HG03280 (cell line): ENCODE measurements at regions not wholly inside any gene's neighbourhood (a gene's known extent, or its start where the extent isn't known, plus 50 kb on each side); places are given as distances from the start of the nearest gene placed in this dataset.

Source experiments
- ATAC-seq: cut with Tn5 transposase; IDR thresholded peaks from one replicate; pipeline ENCODE4 v1.9.1; 2021; ENCODE audit warnings: mild to moderate bottlenecking, moderate library complexity; ENCODE audit not compliant: unreplicated experiment

GRCh38 chr10:123480845-123481244 is 185.3 kb upstream of the GPR26 start:
- ATAC-seq: no peak

DNA sequence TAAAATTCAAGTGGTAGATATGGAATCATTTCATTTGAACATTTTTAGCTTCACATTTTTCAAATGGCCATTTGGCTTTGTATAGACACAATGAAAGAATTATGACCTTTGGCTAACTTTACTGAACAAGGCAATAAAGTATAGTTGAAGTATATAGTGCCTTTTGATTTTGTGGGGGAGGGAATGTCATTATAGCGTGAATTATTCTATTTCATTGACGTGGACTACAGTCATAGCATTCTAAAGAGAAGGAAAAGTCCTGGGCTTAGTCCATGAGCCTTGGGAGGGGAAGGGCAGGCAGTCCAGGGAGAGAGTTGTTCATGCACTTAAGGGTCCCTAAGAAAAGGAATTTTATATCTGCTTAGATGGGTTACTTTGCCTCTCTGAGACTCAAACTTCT is 181.4 kb upstream of the GPR26 start:
- no peak for ATAC-seq

DNA sequence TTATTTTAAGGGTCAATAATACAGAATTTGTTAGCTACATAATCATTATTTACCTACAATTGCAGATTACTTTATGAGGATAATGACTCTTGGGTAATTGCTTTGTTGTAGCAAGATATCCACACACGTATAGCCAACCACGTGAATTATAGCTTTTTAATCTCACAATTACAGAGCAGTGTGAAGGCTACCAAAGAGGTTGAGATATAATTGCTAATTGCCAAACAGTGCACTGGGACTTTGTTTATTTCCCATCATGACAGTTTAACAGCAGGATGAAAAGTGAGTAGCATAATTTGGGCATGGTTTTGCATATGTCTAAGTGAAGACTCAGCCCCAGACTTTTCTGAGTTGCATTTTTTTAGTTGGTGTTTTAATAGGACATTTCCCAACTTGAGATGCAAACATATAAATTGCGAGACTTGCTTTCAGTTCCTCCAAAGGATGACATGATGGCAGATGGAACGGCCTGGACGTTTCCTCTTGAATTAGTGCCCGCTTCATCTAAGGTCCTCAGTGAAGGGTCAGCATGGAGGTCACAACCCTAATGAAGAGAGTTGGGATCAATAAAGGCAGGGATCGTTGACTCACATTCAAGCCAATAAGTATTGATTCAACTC is 180.7 kb upstream of the GPR26 start:
- ATAC-seq: no peak

DNA sequence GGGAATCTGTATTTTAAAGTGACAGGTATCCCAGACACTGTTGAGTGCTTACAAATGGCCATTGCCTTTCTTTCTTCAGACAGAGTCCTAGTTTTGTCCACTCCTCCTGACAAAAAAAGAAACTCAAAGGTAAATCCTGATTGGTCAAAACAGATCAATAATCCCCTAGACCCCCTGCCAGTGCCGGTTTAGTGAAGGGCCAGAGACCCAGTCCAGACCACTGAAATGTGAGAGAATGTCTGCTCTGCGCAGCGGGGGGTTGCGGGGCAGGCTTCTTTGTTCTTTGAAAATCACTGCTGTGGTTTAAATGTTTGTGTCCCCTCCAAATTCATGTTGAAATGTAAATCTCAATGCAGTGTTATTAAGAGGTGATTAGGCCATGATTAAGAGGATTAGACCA is 177.7 kb upstream of the GPR26 start:
- ATAC-seq: no peak

GRCh38 chr10:123491364-123491763 is 174.8 kb upstream of the GPR26 start:
- ATAC-seq: no peak

DNA sequence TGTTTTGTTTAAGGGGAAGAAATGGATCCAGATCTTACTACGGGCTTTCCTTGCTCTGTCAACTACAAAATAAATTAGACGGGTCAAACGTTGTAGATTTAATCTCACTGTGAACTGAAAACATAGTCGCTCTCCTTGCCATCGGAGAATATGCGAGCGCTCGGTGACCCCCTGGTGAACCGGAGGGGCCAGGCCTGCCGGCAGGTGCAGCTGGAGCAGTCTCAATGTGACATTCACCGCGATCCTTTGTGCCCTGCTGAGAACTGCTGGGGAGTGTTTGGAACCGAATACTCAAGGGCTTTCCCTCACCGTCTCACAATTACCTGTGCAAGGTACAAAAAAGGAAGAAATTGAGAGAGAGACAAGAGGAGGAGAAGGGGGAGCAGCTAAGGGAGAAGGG is 174.1 kb upstream of the GPR26 start:
- ATAC-seq: no peak

GRCh38 chr10:123494301-123494808 is 171.8 kb upstream of the GPR26 start:
- ATAC-seq: no peak

GRCh38 chr10:123496375-123496774 is 169.8 kb upstream of the GPR26 start:
- no peak for ATAC-seq

DNA sequence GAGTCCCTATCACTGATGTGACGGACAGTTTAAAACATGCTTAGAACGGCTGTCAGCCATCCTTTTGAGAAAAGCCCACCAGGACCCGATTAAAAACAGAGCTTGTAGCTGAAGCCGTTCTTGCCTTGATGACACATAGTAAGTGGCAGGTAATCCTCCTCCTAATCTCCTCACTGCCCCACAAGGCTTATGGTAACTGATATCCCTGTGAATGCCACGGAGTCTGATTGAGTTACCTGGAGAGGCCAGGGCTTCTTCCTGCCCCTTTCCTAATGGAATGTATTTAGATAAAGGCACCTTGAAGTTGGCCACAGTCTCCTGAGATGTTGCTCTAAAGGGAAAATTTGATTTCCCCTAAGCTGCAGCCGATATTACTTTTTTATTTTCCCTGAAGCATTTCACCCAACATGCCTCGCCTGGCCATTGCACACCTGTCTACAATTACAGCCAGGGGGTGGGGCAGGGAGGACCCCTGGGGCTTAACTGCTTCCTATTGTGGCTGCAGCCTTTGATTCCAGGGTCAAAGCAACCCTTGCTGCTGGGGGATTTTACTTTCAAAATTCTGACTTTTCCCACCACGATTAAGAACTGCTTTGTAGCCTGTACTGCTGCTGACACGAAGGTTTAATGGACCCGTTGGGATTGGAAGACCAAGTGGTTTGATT is 169.0 kb upstream of the GPR26 start:
- no peak for ATAC-seq

- no peak for ATAC-seq
Measured at GRCh38 chr10:123500110-123500509, 166.0 kb upstream of the GPR26 start.

DNA sequence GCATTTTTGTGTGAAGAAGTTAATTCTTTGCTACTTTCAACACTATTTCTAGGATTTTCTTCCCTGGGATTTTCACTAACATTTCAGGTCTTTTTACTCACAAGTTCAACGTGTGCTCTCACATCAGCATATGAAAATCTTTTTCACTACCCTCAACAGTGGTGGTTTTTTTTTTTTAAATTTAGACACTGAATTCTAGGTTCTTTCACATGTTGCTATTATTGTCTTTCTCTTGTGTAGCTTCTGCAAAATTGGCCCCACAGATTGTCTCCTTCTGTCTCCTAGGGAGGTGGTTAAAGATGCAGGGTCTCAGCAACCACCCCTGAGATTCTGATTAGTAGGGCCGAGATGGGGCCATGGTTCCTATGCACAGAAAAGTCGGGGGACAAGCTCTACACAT is 165.0 kb upstream of the GPR26 start:
- no peak for ATAC-seq

- ATAC-seq: no peak
Measured at GRCh38 chr10:123502983-123503382, 163.2 kb upstream of the GPR26 start.

DNA sequence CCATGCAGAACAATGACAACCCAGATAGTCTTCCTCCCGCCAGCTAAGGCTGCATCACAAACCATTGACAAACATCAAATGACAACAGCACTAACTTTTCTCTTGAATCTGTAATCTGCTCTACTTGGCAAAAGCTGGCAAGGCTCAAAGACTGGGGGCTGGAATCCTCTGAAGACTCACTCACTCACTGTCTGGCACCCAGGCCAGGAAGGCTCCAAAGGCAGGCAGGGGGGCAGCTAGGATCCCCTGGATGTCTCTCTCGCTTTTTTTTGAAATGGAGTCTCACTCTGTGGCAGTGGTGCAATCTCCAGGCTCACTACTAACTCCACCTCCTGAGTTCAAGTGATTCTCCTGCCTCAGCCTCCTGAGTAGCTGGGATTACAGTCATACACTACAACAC is 159.7 kb upstream of the GPR26 start:
- no peak for ATAC-seq

DNA sequence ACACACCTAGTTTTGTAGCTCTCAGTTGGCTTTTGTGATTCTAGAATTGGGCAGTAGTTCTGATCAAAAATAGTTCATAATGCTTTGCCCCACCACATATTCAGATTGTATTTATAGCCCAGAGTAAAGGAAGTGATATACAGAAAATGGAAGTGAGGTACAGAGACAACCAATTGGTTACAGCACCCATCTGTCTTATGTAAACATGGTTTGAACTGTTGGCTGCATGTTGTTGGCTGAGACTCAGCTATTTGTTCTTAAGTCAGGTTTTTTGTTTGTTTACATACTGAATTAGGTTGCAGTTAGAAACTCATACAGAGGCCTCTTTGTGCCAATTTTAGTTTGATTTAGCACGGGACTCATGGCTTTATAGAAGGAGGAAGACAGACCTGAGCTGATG is 158.9 kb upstream of the GPR26 start:
- no peak for ATAC-seq

DNA sequence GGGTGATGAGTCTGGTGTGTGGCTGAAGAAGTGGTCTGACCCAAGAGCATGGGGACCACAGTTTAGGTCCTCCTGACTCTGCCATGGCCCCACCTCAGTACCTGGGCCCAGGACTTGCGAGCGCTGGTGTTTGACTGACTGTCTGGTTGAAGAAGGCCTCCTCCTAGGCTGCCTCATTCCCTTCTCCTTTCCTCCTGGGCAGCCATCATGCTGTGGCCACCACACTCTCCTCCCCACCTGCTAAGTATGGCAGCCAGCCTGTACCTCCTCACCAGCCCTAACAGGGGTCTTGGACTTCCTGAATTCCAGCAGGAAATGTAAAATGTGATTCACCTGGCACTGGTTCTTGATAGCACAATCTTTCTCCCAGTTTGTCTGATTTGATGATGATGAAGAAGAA is 156.8 kb upstream of the GPR26 start:
- no peak for ATAC-seq

DNA sequence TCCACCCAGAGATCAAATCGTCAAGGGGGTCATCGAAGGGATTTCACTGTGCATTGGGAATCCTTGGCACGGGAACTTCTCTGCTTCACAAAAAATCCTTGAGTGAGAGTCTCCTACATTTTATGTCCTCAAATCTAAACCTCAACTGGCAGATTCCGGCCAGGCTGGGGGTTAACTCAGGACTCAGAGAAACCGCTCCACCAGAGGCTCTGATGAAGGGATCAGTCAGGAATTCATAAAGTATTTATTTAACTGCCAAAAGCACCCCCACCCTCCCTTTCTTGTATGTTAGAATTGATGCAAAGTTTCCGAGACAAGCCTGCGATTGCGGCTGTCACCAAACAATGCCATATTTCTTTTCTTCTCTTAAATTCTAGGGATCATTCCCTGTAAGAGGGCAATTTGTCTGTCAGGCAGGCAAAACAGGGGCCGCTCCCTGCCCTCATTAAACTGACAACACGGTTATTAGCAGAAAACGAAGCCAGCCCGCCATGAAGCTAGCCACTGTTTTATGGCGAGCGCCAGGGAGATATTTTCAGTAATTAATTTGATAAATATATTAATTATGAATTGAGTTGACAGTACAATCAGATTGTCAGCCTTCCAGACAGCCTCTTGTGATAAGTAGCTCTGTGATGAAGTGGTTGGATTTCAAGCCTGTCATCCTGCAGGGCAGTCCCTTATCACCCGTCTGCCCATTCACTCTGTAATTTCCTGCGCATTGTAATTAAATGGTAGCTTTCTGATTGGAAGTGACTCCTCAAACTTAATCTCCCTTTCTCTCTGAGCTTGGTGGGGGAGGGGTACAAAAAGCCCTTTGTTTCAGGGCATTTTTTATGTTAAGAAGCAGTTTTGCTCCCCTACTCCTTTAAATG is 153.0 kb upstream of the GPR26 start:
- no peak for ATAC-seq

GRCh38 chr10:123513870-123514269 is 152.3 kb upstream of the GPR26 start:
- no peak for ATAC-seq

- ATAC-seq: no peak
Measured at GRCh38 chr10:123514996-123515395, 151.2 kb upstream of the GPR26 start.

DNA sequence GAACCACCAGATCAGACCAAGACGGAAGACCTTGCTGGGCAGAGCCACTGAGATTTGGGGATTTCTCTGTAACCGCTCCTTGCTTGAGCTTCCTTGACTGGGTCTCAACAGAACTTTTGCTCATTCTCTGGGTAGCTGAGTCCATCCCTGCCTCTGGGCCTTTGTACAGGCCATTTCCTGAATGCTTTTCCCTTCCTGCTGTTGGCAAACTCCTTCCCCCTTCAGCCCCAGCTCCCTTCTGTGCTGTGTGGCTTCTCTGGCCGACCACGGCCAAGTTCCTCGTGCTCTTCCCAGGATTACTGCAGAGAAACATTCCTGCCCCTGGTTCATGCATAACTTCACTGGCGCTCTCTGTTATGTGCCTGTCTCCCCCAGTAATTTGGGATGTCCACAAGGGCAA is 150.5 kb upstream of the GPR26 start:
- ATAC-seq: no peak

GRCh38 chr10:123516291-123516690 is 149.9 kb upstream of the GPR26 start:
- no peak for ATAC-seq

GRCh38 chr10:123517426-123517825 is 148.7 kb upstream of the GPR26 start:
- no peak for ATAC-seq

GRCh38 chr10:123517901-123518300 is 148.3 kb upstream of the GPR26 start:
- no peak for ATAC-seq
